Dermis microvascular lymphatic vessel endothelial cell (primary cell): ENCODE measurements at regions not wholly inside any gene's neighbourhood (a gene's known extent, or its start where the extent isn't known, plus 50 kb on each side); places are given as distances from the start of the nearest gene placed in this dataset.

Source experiments
- DNase-seq, 2 donors: peaks; one replicate each; pipeline versions ENCODE4 v3.0.0 to v3.0.0-alpha.2; 2010; ENCODE audit warnings: low read depth in 2 of 2

DNA sequence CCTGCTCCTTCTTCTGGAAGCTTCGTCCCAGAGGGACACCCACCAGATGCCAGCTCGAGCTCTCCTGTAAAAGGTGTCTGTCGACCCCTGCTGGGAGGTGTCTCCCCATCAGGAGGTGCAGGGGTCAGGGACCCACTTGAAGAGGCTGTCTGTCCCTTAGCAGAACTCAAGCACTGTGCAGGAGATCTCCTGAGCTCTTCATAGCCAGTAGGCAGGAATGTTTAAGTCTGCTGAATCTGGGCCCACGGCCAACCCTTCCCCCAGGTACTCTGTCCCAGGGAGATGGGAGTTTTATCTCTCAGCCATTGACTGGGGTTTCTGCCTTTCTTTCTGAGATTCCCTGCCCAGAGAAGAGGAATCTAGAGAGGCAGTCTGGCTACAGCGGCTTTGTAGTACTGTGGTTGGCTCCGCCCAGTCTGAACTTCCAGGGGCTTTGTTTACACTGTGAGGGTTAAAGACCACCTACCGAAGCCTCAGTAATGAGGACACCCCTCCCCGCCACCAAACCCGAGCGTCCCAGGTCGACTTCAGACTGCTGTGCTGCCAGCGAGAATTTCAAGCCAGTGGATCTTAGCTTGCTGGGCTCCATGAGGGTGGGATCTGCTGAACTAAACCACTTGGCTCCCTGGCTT lies 1383.0 kb upstream of the TENM3 start:
- DNase-seq = no peak

DNA sequence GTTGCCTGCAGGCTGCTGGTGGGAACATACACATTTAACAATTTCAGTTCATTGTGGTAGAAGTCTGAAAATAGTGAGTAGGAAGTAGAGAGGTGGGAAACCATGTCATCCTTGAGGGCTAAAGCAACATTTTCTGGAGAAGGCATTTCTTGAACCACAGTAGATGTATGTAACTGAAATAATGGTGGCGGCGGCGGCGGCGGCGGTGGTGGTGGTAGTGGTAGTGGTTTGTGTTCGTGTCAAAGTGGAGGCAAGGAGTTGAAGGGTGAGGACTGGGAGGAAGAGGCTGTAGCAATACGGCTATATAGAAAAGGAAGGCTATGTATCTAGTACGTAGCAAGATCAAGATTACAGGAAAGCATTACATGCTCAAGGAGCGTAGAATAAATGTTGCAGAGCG lies 1381.6 kb upstream of the TENM3 start:
- no peak for DNase-seq

DNA sequence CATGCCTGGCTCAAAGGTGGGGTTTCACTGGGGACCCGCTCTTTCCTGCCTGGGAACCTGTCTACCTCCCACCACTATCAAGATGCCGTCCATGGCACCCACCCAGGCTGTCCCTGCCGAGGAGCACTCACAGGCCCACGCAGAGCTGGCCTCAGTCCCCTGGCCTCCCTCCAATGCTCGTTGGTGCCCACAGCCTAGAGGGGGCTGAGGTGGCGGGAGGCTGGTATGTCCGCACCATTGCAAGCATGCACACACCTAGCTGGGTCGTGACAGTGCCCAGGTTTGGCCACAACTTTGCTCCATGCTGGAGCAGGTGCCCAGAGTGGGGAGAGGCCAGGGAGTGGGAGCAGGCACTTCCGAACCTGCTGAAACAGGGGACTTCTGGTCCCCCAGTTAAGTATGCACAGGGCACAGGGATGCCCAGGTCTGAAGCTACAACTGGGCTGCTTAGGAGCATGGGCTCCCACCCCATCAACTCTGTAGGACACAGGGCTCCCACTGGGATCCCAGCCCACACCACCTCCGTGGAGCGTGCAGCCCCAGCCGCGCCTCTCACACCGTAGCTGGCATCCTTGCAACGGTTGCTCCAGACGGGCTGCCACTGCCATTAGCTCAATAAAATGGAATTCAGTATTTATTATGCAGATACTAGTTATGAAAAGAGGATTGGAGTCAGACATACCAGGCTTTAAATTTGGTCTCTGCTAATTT lies 1376.1 kb upstream of the TENM3 start:
- DNase-seq = no peak

DNA sequence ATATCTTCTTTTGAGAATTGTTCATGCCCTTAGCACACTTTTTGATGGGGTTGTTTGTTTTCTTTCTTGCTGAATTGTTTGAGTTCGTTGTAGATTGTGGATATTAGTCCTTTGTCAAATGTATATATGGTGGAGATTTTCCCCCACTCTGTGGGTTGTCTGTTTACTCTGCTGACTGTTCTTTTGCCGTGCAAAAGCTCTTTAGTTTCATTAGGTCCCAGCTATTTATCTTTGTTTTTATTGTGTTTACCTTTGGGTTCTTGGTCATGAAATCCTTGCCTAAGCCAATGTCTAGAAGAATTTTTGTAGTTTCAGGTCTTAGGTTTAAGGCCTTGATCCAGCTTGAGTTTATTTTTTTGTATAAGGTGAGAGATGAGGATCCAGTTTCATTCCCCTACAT lies 1372.6 kb upstream of the TENM3 start:
- no peak for DNase-seq

DNA sequence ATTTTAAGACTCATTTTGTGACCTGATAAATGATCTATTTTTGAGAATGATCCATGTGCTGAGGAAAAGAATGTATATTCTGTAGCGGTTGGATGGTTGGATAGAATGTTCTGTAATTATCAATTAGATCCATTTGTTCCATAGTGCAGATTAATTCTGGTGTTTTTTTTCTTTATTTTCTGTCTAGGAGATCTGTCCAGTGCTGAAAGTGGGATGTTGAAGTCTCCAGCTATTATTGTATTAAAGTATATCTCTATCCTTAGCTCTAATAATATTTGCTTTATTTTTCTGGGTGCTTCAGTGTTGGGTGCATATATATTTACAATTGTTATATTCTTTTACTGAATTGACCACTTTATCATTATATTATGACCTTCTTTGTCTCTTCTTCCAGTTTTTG lies 1344.9 kb upstream of the TENM3 start:
- no peak for DNase-seq

DNA sequence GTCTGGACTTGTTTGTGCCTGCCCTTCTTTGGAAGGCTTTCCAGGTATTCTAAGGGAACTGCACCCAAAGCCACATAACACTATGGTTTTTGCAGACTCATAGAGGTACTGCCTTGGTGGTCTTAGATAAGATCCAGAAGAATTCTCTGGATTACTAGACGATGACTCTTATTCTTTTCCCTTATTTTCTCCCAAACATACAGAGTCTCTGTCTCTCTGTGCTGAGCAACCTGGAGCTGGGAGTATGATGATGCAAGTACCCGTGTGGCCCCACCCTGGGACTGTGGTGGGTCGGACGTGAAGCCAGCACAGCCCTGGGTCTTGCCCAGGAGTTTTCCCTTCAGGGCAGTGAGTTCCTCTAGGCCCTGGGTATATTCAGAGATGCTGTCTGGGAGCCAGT lies 1342.4 kb upstream of the TENM3 start:
- no peak for DNase-seq

DNA sequence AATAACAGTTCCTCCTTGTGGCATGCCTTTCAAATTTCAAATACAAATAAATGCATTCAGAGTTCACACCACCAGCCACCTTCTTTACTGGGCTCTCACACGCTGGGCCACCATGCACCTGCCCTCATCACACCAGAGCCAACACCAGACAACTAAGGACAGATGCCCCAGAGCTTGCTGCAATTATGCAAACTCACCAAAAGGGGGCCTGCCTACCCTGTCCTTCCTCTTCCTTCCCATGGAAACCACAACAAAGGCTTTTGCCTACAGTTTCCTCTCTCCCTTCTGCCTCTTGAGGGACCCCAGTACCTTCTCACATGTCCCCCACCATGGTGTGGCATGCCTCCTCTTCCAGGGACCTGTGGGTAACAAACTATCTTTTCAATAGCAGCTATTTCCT lies 1333.9 kb upstream of the TENM3 start:
- no peak for DNase-seq

DNA sequence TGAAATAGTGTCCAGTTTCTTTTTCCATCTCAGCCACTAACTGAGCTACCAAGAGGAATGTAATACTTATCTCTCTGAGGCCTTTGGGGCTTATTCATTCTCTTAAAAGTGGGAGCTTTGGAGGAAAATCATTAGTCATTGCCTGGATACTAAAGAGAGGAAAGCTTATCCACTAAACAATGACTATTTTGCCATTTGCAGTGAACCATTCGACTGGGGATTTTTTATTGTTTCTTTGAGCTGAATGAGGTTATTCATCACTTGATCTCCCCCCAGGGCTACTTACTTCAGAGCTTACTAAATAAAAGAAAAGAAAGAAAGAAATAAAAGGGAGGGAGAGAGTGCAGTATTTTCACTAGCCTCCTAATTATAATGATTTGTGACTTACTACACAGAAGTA lies 1329.5 kb upstream of the TENM3 start:
- no peak for DNase-seq

DNA sequence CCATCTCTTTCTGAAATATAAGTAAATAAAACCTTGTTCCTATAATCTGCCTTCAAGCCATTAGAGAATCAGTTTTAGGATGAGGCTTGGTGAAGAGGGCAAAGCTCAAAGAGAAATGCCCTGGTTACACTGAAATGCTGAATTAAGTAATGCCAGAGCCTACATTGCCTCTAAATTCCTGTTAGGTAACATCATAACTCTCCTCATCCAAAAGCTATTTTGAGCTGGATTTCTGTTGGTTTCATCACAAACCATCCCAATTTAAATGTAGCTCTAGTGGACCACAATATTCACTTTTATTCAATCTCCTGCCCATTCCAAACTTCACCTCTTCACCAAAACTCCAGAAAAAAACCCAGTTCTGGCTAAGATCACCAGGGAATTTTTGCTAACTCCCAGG lies 1319.7 kb upstream of the TENM3 start:
- no peak for DNase-seq

DNA sequence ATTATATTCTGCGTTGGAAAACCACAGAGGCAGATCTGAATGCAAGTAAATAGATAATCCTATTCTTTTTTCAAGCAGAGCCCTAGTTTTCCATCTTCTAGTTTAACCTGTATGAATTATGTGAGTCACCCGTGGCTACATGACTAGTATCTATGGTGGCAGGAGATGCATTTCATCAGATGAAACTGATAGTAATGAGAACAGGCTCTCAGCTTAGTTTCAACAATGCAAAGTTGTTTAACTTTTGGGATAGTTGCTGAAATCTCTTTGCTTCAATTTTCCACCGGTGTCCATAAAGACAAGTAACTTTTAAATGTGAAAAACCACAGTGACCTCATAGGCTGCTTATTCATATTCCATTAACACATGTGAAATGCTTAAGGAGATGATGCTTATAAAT lies 1317.4 kb upstream of the TENM3 start:
- no peak for DNase-seq

DNA sequence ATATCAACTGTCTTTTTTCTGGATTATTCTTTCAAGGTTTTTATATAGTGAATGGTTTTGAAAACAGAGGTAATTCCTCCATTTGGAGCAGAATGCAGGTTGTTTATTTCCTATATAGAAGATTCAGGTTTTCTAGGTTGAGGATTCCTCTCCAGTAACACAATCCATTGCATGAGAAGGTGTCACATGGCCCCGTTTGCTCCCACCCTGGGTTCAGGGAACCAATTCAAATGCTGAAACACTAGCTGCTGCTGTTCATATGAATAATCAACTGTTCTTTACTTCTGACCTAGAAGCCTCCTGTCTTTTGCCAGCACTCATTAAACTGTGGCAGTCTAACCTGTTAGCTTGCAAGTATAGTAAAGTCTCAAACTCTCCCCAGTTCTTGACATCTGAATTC lies 1316.9 kb upstream of the TENM3 start:
- no peak for DNase-seq

DNA sequence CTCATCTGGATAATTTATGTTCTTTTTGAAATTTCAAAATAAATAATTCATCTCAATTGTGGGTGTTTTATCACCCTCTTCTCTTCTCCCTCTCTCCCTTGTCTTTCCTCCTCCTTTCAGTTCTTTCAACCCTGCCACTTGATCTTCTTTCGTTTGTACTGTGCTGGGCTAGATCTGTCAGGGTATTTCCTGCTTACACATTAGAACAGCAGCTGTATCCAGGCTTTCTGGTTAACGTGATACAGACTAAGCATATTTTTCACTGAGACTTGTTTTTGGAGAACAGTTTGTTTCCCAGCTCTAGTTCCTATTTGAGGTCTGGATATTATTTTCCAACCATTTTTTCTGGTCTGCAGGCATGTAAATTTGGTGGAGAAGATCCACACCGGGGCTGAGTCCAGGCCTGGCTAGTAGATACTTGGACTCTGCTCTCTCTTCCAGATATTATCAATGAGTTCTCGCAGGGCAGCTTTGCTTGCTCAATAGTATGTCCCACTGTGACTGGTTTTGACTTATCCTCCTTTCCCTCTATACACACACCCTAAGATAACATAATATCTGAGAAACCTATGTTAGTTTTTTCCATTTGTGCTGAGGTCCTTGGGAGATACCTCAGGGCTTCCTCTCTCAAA lies 1310.7 kb upstream of the TENM3 start:
- DNase-seq = no peak

DNA sequence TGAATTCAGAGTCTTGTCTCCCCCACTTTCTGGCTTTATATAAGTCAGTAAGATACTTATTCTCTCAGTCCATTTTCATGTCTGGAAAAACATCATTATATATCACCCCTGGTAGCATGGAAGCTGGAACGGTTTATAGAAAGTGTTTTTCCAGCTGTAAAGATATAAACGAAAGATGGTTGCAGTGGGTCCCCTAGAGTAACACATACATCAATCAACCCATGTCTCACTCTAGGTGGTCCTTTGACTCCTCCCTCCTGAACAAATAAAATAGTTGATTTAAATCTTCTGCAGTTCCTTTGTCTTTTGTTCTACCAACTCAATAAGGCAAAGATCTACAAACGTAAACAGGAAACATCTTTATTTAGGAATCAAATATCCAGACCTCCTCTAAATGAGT lies 1306.1 kb upstream of the TENM3 start:
- DNase-seq = no peak

DNA sequence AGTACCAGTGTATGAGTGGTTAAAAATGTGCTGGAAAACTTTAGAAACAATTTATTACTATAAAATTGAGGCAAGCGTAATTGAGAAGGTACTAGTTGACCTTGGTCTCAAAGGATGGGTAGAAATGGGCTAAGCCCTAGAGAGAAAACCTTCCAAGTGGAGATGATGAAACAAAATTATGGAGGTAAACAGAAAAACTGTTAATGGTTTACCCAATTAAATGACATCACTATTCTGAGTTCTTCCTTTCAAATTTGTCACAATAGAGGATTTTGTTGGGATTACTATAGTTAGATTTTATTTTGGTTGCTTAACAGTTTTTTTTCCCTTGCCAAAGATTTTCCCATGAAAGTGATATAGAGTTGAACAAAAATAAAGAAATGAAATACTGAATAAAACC lies 1302.5 kb upstream of the TENM3 start:
- no peak for DNase-seq

DNA sequence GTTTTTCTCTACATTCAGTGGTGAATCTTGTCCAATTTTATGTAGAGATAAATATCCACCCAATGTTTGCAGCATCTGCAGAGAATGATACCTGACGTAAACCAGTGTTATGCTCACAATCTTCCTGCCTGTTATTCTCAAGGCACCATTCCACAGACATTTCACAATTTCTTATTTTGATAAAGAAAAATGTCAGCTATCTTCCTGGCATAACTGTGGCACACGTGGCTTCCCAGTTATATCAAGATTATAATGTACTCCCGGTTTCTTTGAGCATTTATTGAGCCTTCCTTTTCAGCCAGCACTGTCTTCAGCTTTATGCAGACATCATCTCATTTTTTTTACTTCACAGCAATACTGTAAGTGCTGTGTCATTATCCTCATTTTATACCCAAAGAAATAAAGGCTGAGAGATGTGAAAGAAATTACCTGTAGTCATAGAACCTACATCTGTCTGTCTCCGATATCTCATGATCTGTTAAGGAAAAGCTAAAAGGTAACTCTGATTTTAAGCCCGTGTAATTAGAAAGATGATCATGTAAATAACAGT lies 1300.8 kb upstream of the TENM3 start:
- no peak for DNase-seq

DNA sequence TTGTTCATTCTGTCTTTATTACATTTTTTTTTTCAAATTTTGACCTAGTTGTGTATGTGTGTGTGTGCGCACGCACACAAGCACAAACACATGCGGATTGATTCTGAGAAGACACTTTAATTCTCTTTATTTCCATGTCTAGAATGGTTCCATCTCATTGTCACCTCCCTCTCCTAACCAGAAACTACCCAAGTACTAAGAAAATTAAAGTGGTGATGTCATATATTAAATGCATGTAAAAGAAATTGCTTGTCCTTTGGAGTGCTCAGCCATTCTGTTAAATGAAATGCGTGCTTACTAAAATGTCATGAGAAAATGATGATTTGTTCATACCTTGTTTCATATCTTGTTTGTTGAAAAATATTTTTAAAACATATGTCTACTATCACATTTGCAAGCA lies 1297.0 kb upstream of the TENM3 start:
- DNase-seq = no peak

DNA sequence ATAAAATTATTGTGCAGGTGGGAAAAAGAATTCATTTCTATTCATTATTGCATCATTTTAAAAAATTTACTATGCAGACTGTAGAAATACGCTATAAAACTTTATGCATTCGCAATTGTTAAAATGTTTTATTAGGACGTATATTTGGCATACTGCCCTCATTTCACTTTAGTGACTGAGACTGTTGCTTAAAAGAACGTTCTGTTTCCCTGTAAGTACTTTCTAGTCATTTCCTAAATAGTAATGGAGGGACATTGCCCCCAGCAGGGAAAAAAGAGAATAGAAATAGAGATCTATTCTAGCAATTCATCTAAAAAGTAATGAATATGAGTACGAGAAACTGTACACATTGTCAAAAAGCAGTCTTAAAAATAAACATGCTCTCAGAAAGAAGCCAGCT lies 1295.8 kb upstream of the TENM3 start:
- DNase-seq = no peak

DNA sequence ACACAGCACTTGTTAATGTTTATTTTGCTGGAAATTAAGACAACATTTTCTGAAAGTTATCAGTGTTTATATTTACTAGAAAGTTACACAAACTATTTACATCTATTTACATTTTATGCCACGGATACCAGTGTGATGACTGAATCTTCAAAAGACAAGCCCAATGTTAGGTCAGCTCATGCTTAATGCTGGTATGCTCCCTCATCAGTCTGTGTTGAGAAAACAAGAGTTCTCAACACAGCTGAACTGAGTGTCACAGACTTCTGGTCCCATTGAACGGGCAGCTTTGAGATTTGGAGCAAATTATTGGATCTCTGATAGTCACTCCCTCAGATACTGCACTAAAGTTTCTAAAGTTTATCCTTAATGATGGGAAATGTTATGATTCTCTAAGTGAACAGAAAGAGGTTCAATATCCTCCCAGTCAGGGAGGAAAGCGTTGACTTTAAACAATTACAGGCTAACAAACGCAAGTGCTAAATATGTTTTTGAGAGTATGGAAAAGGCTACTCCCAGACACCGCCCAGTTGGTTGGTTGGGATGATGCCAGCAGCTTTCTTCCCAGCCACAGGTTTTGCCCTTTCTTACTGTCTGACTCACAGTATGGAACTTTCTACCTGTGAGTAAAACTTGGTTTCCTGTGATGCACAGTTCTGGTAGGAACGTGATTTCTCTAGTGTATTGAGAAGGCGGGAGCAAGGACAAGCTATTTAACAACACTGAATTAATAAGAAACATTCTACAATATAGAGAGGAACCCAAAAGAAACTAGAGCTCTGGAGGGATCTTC lies 1293.6 kb upstream of the TENM3 start:
- DNase-seq = no peak

DNA sequence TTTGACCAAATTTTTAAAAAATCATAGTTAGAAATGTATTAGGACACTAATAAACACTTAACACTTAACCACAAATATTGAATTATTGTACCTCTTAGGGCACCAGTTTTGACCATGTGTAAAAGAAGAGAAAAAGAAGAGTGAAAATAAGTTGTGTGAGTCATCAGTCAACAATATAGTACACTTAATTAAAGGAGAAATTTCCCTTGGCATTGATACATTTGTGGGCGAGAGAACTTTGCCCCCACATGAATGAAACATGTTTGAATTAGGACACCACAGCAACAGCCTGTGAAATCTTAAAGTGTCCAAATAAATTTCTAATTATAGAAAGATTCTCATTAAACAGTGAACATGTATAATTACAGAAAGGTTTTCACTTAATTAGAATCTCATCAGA lies 1292.8 kb upstream of the TENM3 start:
- DNase-seq = no peak

DNA sequence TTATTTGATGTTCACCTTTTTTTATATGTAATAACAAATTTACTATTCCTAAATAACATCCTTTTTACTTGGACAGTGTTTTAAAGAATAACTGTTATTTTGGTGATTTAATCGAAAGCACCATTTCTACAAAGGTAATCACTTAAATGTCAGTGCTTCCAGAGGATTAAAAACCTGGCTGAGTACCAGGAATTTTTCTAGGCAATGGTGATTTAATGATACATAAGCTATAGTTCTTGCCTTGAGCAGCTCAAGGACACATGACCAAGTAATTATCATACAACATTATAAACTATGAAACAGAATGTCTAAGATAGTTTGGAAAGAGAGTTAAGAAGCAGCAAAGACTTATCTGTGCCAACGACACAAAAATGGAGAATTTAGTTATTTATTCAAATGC lies 1291.9 kb upstream of the TENM3 start:
- DNase-seq = no peak

DNA sequence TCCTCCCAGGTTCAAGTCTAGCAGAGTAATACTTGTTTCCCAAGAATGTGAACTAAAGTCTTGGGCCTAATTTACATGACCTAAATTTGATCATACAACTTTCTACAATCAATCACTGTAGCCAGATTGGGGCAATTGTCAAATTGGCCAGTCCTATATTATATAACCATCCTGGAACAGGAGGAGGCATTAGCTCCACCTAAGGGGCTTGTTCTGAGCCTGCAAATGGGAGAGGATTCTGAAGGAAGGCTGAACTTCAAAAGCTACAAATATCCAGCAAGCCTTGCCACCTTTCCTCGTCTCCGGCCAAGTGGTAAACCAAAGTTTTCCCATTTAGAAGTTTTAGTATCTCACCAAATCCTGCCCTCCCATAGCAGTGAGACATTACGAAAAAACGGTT lies 1289.6 kb upstream of the TENM3 start:
- DNase-seq = no peak

DNA sequence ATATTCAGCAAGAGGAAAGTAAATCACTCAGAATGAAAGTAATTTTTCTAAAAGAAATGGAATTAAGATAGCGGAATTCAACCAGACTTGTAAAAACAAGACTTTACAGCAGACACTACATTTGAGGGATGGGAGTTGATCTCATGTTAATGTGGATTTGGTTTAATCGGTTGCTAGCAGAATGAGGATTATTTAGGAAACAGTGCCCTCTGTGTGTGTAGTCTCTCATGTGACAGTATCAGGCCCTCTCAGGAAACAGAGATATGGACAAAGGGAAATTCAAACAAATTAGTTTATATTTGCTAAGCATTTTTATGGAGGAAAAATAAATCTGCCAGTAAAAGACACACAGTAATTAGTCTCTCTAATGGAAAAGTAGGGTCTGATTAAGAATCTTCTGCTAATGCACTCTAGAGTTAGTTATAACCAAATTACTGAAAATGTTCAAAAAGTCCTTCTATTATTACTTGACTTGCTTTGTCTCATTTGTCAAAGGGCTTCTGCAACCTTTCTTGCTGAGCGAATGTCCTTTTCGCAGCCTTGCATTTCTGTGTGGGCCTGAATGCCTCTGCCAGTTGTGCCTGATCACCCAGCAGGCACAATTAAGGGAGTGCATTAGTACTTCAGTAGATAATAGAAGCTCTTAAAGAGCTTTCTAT lies 1282.3 kb upstream of the TENM3 start:
- no peak for DNase-seq
